HepG2 (cell line): ENCODE measurements at regions not wholly inside any gene's neighbourhood (a gene's known extent, or its start where the extent isn't known, plus 50 kb on each side); places are given as distances from the start of the nearest gene placed in this dataset.
A peak's percentile ranks its signal among the peaks of the same experiment; 100 is the strongest.

Source experiments
- ATF1 ChIP-seq: IDR thresholded peaks from 2 replicates; pipeline ENCODE4 v1.6.1; 2016; ENCODE audit warnings: mild to moderate bottlenecking, control low read depth
- ATM ChIP-seq: fragments of 450-650 bp; IDR thresholded peaks from 2 replicates; pipeline ENCODE4 v1.7.1; 2017; ENCODE audit warnings: mild to moderate bottlenecking, borderline replicate concordance
- CCAR2 ChIP-seq: fragments of 200-400 bp; formaldehyde crosslinking; optimal IDR thresholded peaks from 2 replicates; pipeline ENCODE3; 2018; ENCODE audit warnings: low read depth, mild to moderate bottlenecking, low read length, moderate library complexity
- CCDC6 ChIP-seq: sonication (generic); formaldehyde crosslinking; IDR thresholded peaks from 2 replicates; pipeline ENCODE4 v1.8.1; 2022; ENCODE audit warnings: mild to moderate bottlenecking, missing genetic modification reagents, moderate library complexity
- CHCHD3 ChIP-seq: sonication (generic); formaldehyde crosslinking; IDR thresholded peaks from 2 replicates; pipeline ENCODE4 v1.8.0; 2022; ENCODE audit warnings: mild to moderate bottlenecking, missing genetic modification reagents, moderate library complexity
- EEA1 ChIP-seq: sonication (generic); formaldehyde crosslinking; IDR thresholded peaks from 2 replicates; pipeline ENCODE4 v1.5.1; 2020; ENCODE audit warnings: mild to moderate bottlenecking, missing genetic modification reagents, borderline replicate concordance
- ELF3 ChIP-seq: IDR thresholded peaks from 2 replicates; pipeline ENCODE4 v1.6.1; 2016; ENCODE audit warnings: missing genetic modification reagents, missing compliant biosample characterization
- GATAD2A ChIP-seq: IDR thresholded peaks from 2 replicates; pipeline ENCODE4 v1.6.1; 2016
- HNRNPLL ChIP-seq: fragments of 200-400 bp; formaldehyde crosslinking; IDR thresholded peaks from 2 replicates; pipeline ENCODE4 v1.6.1; 2017; ENCODE audit warnings: mild to moderate bottlenecking, low read depth, low read length; ENCODE audit not compliant: poor library complexity, severe bottlenecking
- JUND ChIP-seq: sonication (generic); formaldehyde crosslinking; IDR thresholded peaks from 2 replicates; pipeline ENCODE4 v1.8.0; 2022; ENCODE audit warnings: mild to moderate bottlenecking, missing genetic modification reagents
- KDM6A ChIP-seq: IDR thresholded peaks from 2 replicates; pipeline ENCODE4 v1.6.1; 2016; ENCODE audit warnings: low read depth
- MIER2 ChIP-seq: IDR thresholded peaks from 2 replicates; pipeline ENCODE4 v1.6.1; 2016; ENCODE audit warnings: missing biosample characterization, missing genetic modification reagents
- NCOA5 ChIP-seq: sonication (generic); formaldehyde crosslinking; IDR thresholded peaks from 2 replicates; pipeline ENCODE4 v1.4.0; 2020; ENCODE audit warnings: missing genetic modification reagents
- NFRKB ChIP-seq: fragments of 450-650 bp; IDR thresholded peaks from 2 replicates; pipeline ENCODE4 v1.6.1; 2017
- SMAD3 ChIP-seq: sonication (generic); formaldehyde crosslinking; IDR thresholded peaks from 2 replicates; pipeline ENCODE4 v1.4.0; 2020; ENCODE audit warnings: missing genetic modification reagents
- SNAPC4 ChIP-seq: sonication (generic); formaldehyde crosslinking; IDR thresholded peaks from 2 replicates; pipeline ENCODE4 v1.4.0; 2020; ENCODE audit warnings: mild to moderate bottlenecking, missing genetic modification reagents
- SNAPC5 ChIP-seq: sonication (generic); formaldehyde crosslinking; IDR thresholded peaks from 2 replicates; pipeline ENCODE4 v1.8.1; 2023; ENCODE audit warnings: mild to moderate bottlenecking, missing genetic modification reagents, borderline replicate concordance
- ZBTB8A ChIP-seq: sonication (generic); formaldehyde crosslinking; IDR thresholded peaks from 2 replicates; pipeline ENCODE4 v1.4.0; 2020; ENCODE audit warnings: mild to moderate bottlenecking, low read depth, missing genetic modification reagents, borderline replicate concordance
- ZFX ChIP-seq: sonication (generic); formaldehyde crosslinking; IDR thresholded peaks from 2 replicates; pipeline ENCODE4 v1.4.0; 2020; ENCODE audit warnings: mild to moderate bottlenecking, low read depth, missing genetic modification reagents, moderate library complexity
- ZNF546 ChIP-seq: sonication (generic); formaldehyde crosslinking; conservative IDR thresholded peaks from 2 replicates; pipeline ENCODE4 v1.8.1; 2023; ENCODE audit warnings: mild to moderate bottlenecking, missing genetic modification reagents
- ZNF547 ChIP-seq: sonication (generic); formaldehyde crosslinking; IDR thresholded peaks from 2 replicates; pipeline ENCODE4 v1.5.1; 2020; ENCODE audit warnings: mild to moderate bottlenecking, missing genetic modification reagents
- ZNF552 ChIP-seq: sonication (generic); formaldehyde crosslinking; IDR thresholded peaks from 2 replicates; pipeline ENCODE4 v1.9.0; 2022; ENCODE audit warnings: missing genetic modification reagents, mild to moderate bottlenecking, borderline replicate concordance
- ZNF570 ChIP-seq: sonication (generic); formaldehyde crosslinking; IDR thresholded peaks from 2 replicates; pipeline ENCODE4 v1.4.0; 2020; ENCODE audit warnings: mild to moderate bottlenecking, missing genetic modification reagents, borderline replicate concordance
- ZNF776 ChIP-seq: sonication (generic); formaldehyde crosslinking; IDR thresholded peaks from 2 replicates; pipeline ENCODE4 v1.4.0; 2020; ENCODE audit warnings: mild to moderate bottlenecking, missing genetic modification reagents
- ZNF782 ChIP-seq: sonication (generic); formaldehyde crosslinking; IDR thresholded peaks from 2 replicates; pipeline ENCODE4 v1.4.0; 2020; ENCODE audit warnings: missing genetic modification reagents, mild to moderate bottlenecking, borderline replicate concordance
- TF ChIP-seq, protein P1 (sequence below): sonication (generic); formaldehyde crosslinking; conservative IDR thresholded peaks from 2 replicates; pipeline ENCODE4 v1.4.0; 2020; ENCODE audit warnings: missing genetic modification reagents

DNA sequence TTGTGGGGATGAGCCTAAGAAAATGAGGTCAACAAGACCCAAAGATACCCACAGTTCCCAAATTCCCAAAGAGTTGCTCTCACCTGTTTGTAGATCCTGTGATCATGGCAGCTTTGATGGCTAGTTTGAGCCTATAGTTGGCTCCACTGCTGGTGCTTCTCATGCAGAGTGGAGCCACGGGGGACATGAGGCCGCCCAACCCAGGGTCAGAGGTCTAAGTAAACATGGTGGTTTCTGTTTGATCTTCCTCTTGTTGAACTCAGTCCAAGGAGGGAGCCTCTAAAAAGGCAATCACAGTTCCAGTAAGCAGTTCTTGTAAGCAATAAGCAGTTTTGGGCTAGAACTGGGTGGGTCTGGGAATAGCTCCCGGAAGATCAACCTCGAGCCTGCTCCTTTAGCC lies 125.6 kb upstream of the DHRS4 start (continued):
- TF ChIP-seq, protein P1, sequence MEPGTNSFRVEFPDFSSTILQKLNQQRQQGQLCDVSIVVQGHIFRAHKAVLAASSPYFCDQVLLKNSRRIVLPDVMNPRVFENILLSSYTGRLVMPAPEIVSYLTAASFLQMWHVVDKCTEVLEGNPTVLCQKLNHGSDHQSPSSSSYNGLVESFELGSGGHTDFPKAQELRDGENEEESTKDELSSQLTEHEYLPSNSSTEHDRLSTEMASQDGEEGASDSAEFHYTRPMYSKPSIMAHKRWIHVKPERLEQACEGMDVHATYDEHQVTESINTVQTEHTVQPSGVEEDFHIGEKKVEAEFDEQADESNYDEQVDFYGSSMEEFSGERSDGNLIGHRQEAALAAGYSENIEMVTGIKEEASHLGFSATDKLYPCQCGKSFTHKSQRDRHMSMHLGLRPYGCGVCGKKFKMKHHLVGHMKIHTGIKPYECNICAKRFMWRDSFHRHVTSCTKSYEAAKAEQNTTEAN (CRISPR knock-in tag) = no peak
- TF ChIP-seq CCAR2 (no peak), MIER2 (CRISPR knock-in tag) (0 out of 2 replicates have a peak, but pooled peaks have one; percentile 24), ZNF552 (CRISPR knock-in tag) (no peak), CCDC6 (CRISPR knock-in tag) (no peak), NFRKB (no peak), SMAD3 (CRISPR knock-in tag) (no peak), EEA1 (no peak), JUND (no peak), SNAPC4 (CRISPR knock-in tag) (no peak), ZNF570 (CRISPR knock-in tag) (no peak), ZNF782 (CRISPR knock-in tag) (no peak), ZFX (CRISPR knock-in tag) (no peak), HNRNPLL (no peak), KDM6A (CRISPR knock-in tag) (no peak), ATM (no peak), ATF1 (CRISPR knock-in tag) (no peak), GATAD2A (peak; percentile 73), ZNF776 (CRISPR knock-in tag) (no peak), SNAPC5 (no peak), ZBTB8A (CRISPR knock-in tag) (no peak), ZNF546 (CRISPR knock-in tag) (no peak), CHCHD3 (CRISPR knock-in tag) (no peak), NCOA5 (CRISPR knock-in tag) (no peak), ZNF547 (CRISPR knock-in tag) (no peak; the same call in 1 of the 2 replicates), ELF3 (CRISPR knock-in tag) (no peak)
